GM12878 (cell line): ENCODE measurements at regions not wholly inside any gene's neighbourhood (a gene's known extent, or its start where the extent isn't known, plus 50 kb on each side); places are given as distances from the start of the nearest gene placed in this dataset.

Experiments
- FOXK2 ChIP-seq: fragments of 450-650 bp; IDR thresholded peaks from 2 replicates; pipeline ENCODE4 v1.6.1; 2017; ENCODE audit warnings: mild to moderate bottlenecking, moderate library complexity
- JUND ChIP-seq: IDR thresholded peaks from 2 replicates; pipeline ENCODE4 v1.6.1; 2012; ENCODE audit warnings: low read depth, mild to moderate bottlenecking, low read length, improper control_type of control experiment, moderate library complexity
- KLF5 ChIP-seq: fragments of 450-650 bp; IDR thresholded peaks from 2 replicates; pipeline ENCODE4 v1.6.1; 2014; ENCODE audit warnings: mild to moderate bottlenecking; ENCODE audit not compliant: partially characterized antibody
- MAX ChIP-seq: IDR thresholded peaks from 2 replicates; pipeline ENCODE4 v1.6.1; 2012; ENCODE audit warnings: low read depth, low read length, improper control_type of control experiment
- POLR2A ChIP-seq: IDR thresholded peaks from 2 replicates; pipeline ENCODE4 v1.6.1; 2011; ENCODE audit warnings: low read depth, mild to moderate bottlenecking, low read length
- POLR2AphosphoS5 ChIP-seq: IDR thresholded peaks from 2 replicates; pipeline ENCODE4 v1.6.1; 2011; ENCODE audit warnings: mild to moderate bottlenecking, low read length, inconsistent platforms
- RCOR1 ChIP-seq: conservative IDR thresholded peaks from 2 replicates; pipeline ENCODE4 v1.6.1; 2012; ENCODE audit warnings: low read depth, low read length, improper control_type of control experiment
- SMC3 ChIP-seq: IDR thresholded peaks from 2 replicates; pipeline ENCODE4 v1.6.1; 2011; ENCODE audit warnings: low read length, improper control_type of control experiment, borderline replicate concordance
- TAF1 ChIP-seq: IDR thresholded peaks from 2 replicates; pipeline ENCODE4 v1.6.1; 2011; ENCODE audit warnings: mild to moderate bottlenecking, low read depth, low read length, borderline replicate concordance
- TCF12 ChIP-seq: IDR thresholded peaks from 2 replicates; pipeline ENCODE4 v1.6.1; 2011; ENCODE audit warnings: low read depth, mild to moderate bottlenecking, low read length

- TF ChIP-seq POLR2A = no peak
- no peak for TF ChIP-seq POLR2AphosphoS5
- no peak for TF ChIP-seq RCOR1
- TF ChIP-seq TAF1 = no peak
- no peak for TF ChIP-seq SMC3
- TF ChIP-seq MAX = no peak
- TF ChIP-seq TCF12 = no peak
- TF ChIP-seq JUND = no peak
- no peak for TF ChIP-seq FOXK2
- no peak for TF ChIP-seq KLF5
These were observed 349.6 kb upstream of the UBE2E3 start for GRCh38 chr2:180630756-180631155.
